SW 1271 (cell line): ENCODE measurements at regions not wholly inside any gene's neighbourhood (a gene's known extent, or its start where the extent isn't known, plus 50 kb on each side); places are given as distances from the start of the nearest gene placed in this dataset.
"Not testable (repeated sequence)": the region's sequence is repeated elsewhere in the genome, so short reads cannot be mapped to it uniquely, and the experiment has no call there.

Experiments used
- DNase-seq, 2 experiments: peaks; one replicate each; lab custom pipeline; 2025; lab: John Stamatoyannopoulos, UW

- no peak for DNase-seq
Measured at GRCh38 chr4:56142088-56142487, 193.3 kb downstream of the CEP135 start.

- no peak for DNase-seq
Measured at GRCh38 chr4:56139241-56139827, 190.6 kb downstream of the CEP135 start.

- DNase-seq = not testable (repeated sequence)
Measured at GRCh38 chr4:56134834-56135233, 186.1 kb downstream of the CEP135 start.

- no peak for DNase-seq
Measured at GRCh38 chr4:56134266-56134665, 185.5 kb downstream of the CEP135 start.

GRCh38 chr4:56132835-56133234, 184.1 kb downstream of the CEP135 start:
- no peak for DNase-seq

- DNase-seq = not testable (repeated sequence)
Measured at GRCh38 chr4:56132188-56132587, 183.4 kb downstream of the CEP135 start.

- DNase-seq = no peak
Measured at GRCh38 chr4:56130606-56131155, 181.9 kb downstream of the CEP135 start.

- DNase-seq = no peak
Measured at GRCh38 chr4:56129431-56129861, 180.7 kb downstream of the CEP135 start.

GRCh38 chr4:56128213-56128612, 179.5 kb downstream of the CEP135 start:
- DNase-seq = no peak

- DNase-seq = no peak
Measured at GRCh38 chr4:56127716-56128115, 179.0 kb downstream of the CEP135 start.

GRCh38 chr4:56123547-56123946, 174.8 kb downstream of the CEP135 start:
- no peak for DNase-seq

GRCh38 chr4:56123051-56123450, 174.3 kb downstream of the CEP135 start:
- DNase-seq = no peak

- no peak for DNase-seq
Measured at GRCh38 chr4:56118845-56119244, 170.1 kb downstream of the CEP135 start.

GRCh38 chr4:56118055-56118454, 169.3 kb downstream of the CEP135 start:
- no peak for DNase-seq

GRCh38 chr4:56115898-56116297, 167.2 kb downstream of the CEP135 start:
- no peak for DNase-seq

GRCh38 chr4:56112377-56112776, 163.6 kb downstream of the CEP135 start:
- no peak for DNase-seq

- DNase-seq = no peak
Measured at GRCh38 chr4:56106180-56107147, 157.7 kb downstream of the CEP135 start.

GRCh38 chr4:56104188-56104587, 155.4 kb downstream of the CEP135 start:
- DNase-seq = no peak

GRCh38 chr4:56102601-56103000, 153.9 kb downstream of the CEP135 start:
- no peak for DNase-seq

GRCh38 chr4:56099378-56099786, 150.6 kb downstream of the CEP135 start:
- no peak for DNase-seq

- no peak for DNase-seq
Measured at GRCh38 chr4:56093576-56093975, 144.8 kb downstream of the CEP135 start.

GRCh38 chr4:56092540-56092939, 143.8 kb downstream of the CEP135 start:
- DNase-seq = no peak

- no peak for DNase-seq
Measured at GRCh38 chr4:56086561-56086960, 137.8 kb downstream of the CEP135 start.
